ENCODE measurements at regions not wholly inside any gene's neighbourhood (a gene's known extent, or its start where the extent isn't known, plus 50 kb on each side); places are given as distances from the start of the nearest gene placed in this dataset.

DNA sequence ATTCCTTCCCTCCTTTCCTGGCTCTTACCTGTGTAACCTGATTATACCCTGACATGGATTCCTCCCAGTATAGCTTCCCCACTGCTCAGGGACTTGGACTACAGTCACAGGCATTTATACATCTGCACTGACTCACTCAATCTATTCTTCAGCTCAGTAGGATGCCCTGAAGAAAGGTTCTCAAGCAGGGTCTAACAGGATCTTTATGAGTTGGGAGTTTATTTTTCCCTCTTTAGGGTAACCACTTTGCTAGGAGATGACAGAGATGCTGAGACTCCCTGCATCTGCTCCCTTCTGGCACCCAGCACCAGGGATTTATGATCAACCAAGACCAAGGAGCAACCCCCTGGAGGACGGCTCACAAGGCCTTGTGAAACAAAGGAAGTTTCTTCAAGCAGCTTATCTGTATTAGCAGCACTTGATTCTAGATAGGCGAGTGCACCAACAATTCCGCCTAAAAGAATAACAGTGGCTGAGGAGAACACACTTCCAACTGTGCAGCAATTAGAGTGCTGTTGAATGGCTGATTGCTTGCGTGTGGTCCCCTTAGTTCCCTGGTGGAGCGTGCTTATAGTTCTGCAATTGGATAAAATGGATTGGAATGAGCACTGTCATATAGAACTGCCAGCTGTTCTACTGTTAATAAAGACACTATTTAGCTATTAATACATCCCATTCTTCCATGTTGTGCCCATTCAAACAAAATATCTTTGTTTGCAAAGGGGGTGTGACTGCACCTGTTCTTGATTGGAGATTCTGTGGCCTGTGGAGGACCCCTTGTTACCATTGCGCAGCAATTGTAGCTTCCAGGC, 482.6 kb downstream of the ZNF608 start:
- DNase-seq (ENCODE audit: low read depth in 2 of 2) = no peak

DNA sequence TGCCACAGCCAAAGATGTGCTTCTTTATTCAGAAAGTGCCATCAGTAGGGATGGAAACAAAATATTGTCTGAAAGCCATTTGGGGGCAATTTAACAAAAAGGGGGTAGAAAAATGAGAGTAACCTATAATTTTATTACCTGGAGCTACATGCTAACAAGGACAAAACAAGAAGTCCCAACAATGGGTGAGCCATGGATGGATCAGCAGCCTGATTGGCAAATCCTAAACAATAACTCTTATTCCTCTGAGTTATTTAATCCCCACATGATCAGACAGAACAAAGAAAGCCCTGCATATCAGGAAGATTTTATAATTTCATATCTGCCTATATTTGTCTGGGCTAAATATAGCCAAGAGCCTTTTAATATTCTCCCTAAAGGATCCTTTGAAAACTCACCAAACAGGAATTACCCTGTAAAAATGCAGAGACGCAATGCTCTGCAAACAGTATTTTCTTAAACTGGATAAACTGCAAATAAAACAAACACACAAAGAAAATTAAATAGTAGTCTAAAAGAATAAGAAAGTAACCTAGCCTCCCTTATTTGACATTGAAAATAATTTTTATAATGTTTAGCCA, 483.4 kb downstream of the ZNF608 start:
- DNase-seq (ENCODE audit: low read depth in 2 of 2) = no peak

- no peak for DNase-seq (ENCODE audit: low read depth in 2 of 2)
Observed at GRCh38 chr5:124262470-124262869, 484.0 kb downstream of the ZNF608 start.

- no peak for DNase-seq (ENCODE audit: low read depth in 2 of 2)
Observed at GRCh38 chr5:124261848-124262247, 484.6 kb downstream of the ZNF608 start.

- no peak for DNase-seq (ENCODE audit: low read depth in 2 of 2)
Observed at GRCh38 chr5:124260921-124261515, 485.4 kb downstream of the ZNF608 start.

DNA sequence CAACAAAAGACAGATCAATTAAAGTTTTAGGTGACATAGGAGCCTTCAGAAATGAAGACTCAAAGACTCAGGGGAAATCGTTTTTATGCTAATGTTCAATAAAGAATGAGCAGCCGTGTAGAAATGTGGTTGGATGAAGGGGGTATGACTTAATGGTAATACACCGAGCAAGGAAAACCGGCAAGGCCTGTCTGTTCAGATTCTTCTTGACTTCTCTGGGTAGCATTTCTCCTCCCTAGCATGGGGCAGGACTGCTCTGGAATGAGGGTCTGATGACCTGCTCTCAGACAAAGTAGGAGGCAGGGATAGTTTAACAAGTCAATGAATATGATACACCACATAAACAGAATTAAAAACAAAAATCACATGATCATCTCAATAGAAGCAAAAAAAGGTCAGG, 487.4 kb downstream of the ZNF608 start:
- DNase-seq (ENCODE audit: low read depth in 2 of 2) = no peak

- DNase-seq (ENCODE audit: low read depth in 2 of 2) = no peak
Observed at GRCh38 chr5:124257048-124257447, 489.4 kb downstream of the ZNF608 start.

DNA sequence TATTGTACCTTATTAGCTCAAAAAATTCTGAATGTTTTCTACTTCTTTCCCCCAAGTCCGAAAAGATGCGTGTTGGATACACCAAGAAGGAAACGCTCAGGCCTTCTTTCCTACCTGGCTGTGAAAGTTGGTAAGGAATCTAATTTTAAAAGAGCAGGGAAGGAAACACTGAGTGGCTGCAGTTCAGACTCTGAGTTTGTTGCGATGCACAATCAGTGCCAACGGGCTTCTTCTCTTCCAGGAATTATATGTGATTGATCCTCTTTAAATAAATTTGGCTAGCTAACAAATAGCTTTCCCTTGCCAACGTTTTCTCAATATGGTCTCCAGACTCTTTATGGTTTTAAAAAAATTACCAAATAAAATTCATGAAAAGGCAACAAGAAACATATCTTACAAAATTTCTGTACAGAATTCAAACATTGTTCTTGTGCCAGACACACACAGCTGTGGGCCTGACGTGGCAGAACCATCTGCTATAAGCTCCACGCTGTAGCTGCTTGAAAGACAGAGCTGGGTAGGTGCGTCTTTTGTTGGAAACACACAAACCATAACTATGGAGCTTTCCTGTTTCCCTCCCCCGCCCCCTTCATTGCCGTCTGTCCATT, 493.1 kb downstream of the ZNF608 start:
- no peak for DNase-seq (ENCODE audit: low read depth in 2 of 2)

DNA sequence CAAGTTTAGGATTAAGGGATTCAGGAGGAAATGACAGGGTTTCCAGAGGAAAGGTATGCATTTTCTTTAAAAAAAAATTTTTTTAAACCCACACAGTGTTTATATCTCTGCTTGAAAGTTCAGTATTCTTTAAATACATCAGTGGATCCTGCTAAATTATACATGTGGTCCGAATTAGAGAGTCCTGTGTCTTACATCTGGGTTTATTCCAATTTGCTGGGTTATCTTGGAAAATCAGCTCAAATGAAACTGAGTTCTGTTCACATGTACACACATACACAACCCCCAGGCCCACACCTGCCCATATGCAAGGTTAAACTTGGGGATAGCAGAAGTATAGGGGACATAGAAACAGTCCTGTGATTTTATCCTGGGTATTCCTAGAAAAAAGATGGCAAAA, 493.7 kb downstream of the ZNF608 start:
- DNase-seq (ENCODE audit: low read depth in 2 of 2) = no peak

DNA sequence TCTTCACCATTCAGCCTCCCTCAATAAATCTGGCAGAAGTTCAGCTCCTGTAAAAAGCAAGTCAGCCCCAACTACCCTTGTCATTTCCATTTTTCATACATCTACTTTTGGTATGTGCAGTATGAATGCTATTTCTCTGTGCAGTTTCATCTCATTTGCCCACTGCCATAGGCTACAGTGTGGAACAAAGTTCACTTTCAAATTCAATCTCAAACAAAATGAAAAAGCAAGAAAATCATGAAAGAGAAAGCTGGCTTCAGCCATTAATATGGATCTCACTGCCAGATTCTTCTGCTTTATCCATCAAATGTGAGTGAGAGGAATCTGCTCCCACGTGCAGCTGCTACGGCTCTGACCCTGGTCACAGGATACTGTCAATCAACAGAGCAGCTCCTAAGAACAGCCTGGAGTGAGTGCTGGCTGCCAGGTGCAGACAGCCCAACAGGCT, 494.2 kb downstream of the ZNF608 start:
- DNase-seq (ENCODE audit: low read depth in 2 of 2) = no peak

GRCh38 chr5:124245276-124245675, 501.2 kb downstream of the ZNF608 start:
- no peak for DNase-seq (ENCODE audit: low read depth in 2 of 2)

- no peak for DNase-seq (ENCODE audit: low read depth in 2 of 2)
Observed at GRCh38 chr5:124240732-124241131, 505.7 kb downstream of the ZNF608 start.

GRCh38 chr5:124239572-124239971, 506.9 kb downstream of the ZNF608 start:
- no peak for DNase-seq (ENCODE audit: low read depth in 2 of 2)

DNA sequence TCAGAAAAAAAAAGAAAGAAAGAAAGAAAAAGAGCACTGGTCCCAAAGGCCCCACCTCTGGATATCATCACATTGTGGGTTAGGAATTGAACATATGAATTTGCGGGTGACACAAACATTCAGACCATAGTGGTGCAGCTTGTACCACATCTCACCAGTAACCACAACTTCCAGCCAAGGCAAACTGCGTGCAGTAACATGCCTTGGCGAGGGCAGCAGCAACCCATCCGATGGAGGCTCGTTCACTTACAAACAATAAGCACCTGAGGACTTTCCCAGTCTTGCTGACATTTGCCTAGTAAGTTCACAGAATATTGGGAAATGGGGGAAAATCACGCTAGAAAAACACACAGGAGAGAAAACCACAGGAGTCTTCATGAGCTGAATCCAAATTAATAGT, 508.1 kb downstream of the ZNF608 start:
- DNase-seq (ENCODE audit: low read depth in 2 of 2) = no peak

DNA sequence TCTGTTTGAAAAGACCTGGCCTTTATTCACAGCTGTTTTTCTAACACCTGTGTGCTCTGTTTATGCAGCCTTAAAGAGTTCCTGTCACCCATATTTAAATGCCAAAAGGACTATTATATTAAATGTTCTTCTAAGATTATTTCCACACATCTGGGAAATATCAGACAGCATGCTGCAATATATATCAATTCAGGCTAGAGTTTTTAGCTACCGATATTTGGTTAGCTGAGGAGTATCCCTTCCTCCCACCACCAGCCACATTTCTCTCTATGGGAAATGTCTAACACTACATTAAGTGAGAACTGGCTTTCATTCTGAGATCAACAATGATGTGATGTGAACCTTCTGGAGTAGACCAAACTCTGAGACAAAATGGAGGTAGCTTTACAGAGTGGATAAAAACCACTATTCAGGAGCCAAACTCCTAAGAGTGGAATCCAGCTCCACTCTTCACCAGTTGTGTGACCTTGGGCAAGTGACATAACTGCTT, 509.2 kb downstream of the ZNF608 start:
- no peak for DNase-seq (ENCODE audit: low read depth in 2 of 2)

DNA sequence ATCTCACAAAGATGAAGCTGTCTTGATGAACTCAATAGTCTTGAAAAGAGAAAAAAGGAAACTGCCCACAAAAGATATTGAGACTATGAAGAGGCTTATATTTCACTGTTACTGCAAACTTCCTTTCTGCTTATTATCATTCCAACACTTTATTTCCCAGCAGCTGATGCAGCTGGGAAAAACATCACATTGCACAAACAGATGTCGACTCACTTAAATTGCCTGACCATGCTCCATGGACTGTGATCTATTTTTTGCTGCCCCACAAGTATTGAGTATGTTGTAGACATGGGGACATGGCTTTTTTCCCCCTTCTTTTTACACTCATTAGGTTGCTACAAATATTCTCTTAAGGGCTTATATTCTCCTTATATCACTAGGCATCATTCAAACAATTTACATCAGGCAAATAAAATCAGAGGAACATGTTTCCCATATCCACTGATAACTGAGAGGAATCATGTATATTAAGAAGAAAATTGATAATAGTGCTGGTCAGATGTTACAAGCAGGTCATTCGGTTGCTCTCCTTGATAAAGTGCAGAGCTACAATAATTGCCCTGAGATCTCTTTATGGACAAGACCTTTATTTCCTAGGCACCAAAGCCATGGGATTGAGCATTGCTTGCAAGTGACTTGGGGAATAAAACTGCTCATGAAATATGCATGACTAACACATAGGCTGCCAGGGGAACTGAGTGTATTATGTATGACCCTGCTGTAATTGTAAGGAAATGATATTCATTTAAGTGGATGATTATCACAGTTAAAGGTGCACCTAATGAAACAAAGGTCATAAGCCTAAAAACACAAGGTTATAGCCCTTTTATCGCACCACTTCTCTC, 509.9 kb downstream of the ZNF608 start:
- no peak for DNase-seq (ENCODE audit: low read depth in 2 of 2)

- no peak for DNase-seq (ENCODE audit: low read depth in 2 of 2)
Observed at GRCh38 chr5:124235576-124235975, 510.9 kb downstream of the ZNF608 start.

DNA sequence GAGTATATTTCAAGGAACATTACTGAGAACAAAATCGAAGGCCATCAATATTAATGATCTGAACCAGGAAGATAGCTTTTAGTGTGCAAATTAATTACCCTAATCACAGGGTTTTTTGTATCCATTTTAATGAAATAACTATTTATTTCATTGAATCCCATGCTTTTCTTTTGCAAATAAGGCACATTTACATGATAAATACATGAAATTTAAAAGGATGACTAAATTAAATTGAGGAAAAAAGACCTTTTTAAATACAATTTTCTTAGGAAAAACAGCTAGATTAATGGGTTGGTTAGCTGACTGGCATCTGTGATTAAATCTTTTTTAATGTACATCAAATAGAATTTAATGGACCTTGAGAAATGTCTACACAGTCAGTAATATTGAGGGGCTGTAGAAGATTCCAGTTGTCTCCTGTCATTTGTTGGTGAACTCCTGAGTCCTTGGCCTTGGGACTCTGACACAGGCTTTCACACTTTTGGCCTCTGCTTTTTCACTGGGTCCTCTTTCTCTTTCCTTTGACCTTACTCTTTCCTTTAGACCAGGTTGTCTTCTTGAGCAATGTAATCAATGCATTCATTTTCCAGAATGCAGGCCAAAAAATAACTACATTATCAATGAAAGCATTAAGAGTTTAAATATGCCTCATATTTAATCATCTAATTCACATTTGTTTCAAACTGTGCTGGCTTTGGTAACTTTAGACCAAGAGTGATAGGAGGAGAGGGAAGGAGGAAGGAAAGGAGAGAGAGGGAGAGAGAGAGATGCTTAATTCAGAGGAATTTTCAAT, 511.5 kb downstream of the ZNF608 start:
- no peak for DNase-seq (ENCODE audit: low read depth in 2 of 2)

DNA sequence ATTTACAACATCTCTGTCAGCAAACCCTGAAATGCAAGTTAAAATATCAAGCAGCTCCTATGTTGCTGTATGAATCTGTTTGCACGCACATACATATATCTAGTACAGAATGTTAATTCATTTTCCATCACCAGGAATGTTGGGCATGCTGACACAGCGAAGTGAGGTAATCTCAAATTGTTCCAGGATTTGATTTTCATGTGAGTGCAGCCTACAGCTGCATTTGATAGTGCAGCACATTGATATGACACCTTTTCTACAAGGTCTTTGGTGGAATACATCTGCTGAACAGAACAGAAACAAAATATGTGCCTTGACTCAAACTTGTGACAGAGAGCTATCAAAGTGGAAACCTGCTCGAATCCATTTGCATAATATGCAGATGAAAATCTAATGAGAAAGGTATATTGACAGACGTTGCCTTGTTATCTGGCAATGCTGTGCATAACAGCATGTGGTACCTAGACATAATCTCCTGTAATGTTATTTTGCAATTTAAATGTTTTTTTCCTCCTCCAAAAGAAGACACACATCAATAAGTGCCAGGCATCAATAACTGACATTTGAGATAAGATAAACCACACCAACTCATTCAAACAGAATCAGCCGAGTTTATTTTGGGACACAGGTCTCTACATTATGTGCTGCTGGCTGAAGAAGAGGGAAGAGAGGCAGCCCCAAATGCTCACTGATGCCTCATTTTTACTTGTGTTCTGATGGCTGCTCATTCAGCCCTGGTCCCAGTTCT, 512.2 kb downstream of the ZNF608 start:
- DNase-seq (ENCODE audit: low read depth in 2 of 2) = no peak

DNA sequence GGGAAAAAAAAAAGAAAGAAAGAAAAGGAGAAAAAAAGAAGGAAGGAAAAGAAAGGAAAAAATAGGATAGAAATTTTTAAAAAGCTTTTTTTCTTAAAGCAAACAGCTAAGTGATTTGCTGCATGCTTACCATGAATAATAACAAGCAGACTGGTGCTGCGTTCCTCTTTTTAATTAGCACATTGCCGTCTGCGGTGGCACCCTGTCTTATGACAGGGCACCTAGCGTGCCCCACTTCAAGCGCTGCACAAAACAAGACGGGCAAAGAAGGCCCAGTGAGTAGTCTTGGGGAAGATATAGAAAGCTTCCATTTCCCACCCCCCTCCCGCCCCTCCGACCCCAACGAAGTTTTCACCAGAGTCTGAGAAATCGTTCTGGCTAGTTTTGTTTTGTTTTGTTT, 513.9 kb downstream of the ZNF608 start:
- DNase-seq (ENCODE audit: low read depth in 2 of 2) = no peak

Measured in stimulated activated CD8-positive, alpha-beta memory T cell treated with anti-CD3 and anti-CD28 coated beads, Interleukin-15, amount 100 ng/mL, for 48 hours (primary cell).